GM03348 (cell line): ENCODE measurements at regions not wholly inside any gene's neighbourhood (a gene's known extent, or its start where the extent isn't known, plus 50 kb on each side); places are given as distances from the start of the nearest gene placed in this dataset.
"Not testable (repeated sequence)": the region's sequence is repeated elsewhere in the genome, so short reads cannot be mapped to it uniquely, and the experiment has no call there.

ENCODE experiments used
- DNase-seq: peaks from one replicate; pipeline ENCODE4 v3.0.0; 2012; ENCODE audit warnings: low spot score

DNA sequence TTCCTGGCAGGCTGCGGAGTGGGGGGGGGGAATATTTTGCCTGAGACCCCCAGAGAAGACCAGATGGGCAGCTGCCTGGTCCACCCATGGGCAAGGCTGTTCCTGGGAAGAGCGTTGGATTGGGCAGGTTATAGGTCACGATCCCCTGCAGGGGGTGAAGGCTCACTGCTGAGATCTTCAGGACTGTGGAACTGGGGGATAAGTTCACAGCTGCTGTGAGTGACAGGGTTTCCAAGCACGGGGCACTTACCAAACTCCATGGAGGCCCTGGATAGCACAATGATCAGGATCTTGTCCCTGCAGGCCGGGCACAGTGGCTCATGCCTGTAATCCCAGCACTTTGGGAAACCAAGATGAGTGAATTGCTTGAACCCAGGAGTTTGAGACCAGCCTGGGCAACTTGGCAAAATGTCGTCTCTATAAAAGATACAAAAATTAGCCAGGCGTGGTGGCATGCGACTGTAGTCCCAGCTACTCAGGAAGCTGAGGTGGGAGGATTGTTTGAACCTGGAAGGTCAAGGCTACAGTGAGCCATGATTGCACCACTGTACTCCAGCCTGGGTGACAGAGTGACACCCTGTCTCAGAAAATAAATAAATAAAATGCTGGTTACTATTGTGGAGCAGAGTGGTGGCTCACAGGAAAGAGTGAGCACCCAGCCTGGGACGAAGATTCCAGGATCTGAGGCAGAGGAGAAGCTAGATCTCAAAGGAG, 68.0 kb upstream of the HELT start:
- DNase-seq: no peak

- no peak for DNase-seq
Observed at GRCh38 chr4:184950926-184951325, 67.4 kb upstream of the HELT start.

DNA sequence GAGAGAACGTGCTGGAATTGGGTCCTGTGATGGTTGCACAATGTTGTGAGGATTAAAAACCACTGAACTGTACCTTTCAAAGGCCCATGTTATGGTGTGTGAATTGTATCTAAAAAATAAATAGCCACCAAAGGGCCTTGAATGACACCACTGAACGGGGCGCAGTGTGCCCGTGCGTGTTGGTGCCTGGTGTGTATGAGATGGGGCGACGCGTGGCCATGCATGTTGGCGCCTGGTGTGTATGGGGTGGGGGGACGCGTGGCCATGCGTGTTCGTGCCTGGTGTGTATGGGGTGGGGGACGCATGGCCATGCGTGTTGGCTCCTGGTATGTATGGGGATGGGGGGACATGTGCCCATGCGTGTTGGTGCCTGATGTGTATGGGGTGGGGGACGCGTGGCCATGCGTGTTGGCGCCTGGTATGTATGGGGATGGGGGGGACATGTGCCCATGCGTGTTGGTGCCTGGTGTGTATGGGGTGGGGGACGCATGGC, 66.6 kb upstream of the HELT start:
- no peak for DNase-seq

GRCh38 chr4:184952522-184952921, 65.8 kb upstream of the HELT start:
- no peak for DNase-seq

- DNase-seq: no peak
Observed at GRCh38 chr4:184953421-184953945, 64.8 kb upstream of the HELT start.

GRCh38 chr4:184953971-184954370, 64.3 kb upstream of the HELT start:
- DNase-seq: no peak

DNA sequence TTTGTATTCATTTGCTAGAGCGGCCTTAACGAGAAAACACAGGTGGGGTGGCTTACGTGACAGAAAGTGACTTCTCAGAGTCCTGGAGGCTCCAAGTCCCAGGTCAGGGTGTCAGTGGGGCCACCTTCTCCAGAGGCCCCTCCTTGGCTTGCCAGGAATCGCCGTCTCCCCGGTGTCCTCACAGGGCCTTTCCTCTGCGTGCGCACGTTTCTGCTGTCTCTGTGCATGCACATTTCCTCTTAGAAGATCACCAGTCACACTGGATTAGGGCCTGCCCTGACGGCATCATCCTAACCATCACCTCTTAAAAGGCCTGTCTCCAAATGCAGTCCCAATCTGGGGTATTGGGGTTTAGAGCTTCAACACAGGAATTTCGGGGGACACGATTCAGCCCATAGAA, 63.8 kb upstream of the HELT start:
- no peak for DNase-seq

GRCh38 chr4:184955116-184955515, 63.2 kb upstream of the HELT start:
- no peak for DNase-seq

DNA sequence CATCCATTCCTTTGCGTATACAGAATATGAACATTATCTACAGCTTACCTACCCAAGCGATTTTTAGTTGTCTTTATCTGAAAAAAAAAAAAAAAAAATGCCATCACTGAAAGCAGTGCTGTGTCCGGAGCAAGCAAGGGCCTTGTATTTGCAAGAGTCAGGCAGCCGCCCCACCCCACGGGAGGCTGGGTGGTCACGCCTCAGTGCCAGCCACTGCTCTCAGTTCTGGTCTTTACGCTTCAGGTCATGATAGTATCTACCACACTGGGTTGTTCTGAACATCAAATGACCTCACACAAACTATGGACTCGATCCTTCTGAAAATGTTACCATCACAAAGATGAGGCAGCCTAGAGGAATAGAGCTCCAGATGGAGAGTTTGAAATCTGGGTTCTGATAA, 62.7 kb upstream of the HELT start:
- DNase-seq: no peak

DNA sequence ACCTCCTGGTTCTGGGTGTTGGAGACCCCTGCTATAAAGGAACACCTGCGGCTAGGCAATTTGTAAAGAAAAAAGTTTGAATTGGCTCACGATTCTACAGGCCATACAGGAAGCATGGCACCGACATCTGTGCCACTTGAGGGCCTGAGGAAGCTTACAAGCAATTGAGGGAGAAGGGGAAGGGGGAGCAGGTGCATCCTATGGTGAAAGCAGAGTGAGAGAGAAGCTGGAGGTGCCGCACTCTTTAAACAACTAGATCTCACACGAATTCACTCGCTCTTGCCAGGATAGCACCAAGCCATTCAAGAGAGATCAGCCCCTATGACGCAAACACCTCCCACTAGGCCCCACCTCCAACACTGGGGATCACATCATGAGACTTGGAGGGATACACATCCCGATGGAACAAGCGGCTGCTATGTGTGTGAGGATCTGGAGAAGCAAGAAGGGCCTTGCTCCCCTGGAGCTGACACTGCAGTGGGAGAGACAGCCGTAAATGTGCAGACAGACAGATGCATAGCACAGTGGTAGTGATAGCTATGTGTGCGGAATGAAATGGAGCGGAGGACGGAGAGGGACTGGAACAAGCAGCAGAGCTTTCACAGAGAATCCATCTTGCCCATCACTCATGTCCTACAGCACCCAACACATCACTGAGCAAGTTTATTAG, 60.7 kb upstream of the HELT start:
- no peak for DNase-seq

- DNase-seq: no peak
Observed at GRCh38 chr4:184958127-184958922, 60.0 kb upstream of the HELT start.

DNA sequence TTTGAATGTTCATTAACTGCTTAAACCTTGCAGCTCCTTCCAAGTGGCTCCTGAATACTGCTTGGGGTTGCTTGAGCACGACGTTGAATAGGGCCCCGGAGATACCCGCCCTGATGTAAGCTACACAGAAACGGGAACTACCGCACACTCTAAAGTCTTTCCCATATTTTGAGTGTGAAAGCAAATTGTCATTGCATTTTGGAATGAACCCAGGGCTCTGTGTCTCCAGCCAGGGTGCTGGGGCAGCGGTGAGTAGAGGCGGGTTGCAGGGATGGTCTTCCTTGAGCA, 59.4 kb upstream of the HELT start:
- no peak for DNase-seq

DNA sequence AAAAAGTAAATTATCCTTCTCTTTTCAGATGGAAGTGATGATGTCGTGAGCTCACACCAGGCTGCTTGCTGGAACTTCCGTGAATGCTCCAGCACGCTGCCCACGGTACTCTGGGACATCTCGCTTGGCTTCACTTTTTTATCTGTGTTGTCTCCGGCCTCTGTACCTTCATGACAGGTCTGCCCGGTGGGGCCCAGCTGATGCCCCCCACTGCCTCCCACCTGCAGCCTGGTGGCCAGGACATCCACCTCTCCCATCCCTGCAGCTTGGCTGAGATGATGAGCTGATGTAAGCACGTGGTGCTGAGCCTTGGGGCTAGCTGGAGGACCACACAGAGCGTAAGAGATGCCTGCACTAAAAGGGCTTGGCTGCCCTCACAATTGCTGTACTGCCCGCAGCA, 59.0 kb upstream of the HELT start:
- no peak for DNase-seq

GRCh38 chr4:184959786-184960185, 58.5 kb upstream of the HELT start:
- no peak for DNase-seq

GRCh38 chr4:184960505-184960971, 57.8 kb upstream of the HELT start:
- DNase-seq: no peak

DNA sequence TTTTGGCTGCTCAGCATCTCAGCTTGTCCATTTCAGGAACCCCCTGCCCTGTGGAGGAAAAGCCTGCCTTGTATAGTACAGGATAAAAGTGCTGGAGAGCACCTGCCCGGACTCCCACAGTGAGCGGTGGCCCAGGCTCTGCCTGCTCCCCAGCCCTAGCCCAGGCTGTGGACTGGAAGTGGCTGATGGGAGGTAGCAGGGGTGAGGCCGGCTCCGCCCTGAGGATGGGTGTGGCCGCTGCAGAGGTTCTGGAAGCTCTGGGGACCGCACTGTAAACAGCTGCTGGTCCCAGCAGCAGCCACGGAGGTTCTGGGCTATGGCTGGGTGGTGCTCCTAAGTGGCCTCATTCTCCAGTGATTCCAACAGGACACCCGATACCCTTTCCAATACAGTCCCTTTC, 56.6 kb upstream of the HELT start:
- DNase-seq: no peak

DNA sequence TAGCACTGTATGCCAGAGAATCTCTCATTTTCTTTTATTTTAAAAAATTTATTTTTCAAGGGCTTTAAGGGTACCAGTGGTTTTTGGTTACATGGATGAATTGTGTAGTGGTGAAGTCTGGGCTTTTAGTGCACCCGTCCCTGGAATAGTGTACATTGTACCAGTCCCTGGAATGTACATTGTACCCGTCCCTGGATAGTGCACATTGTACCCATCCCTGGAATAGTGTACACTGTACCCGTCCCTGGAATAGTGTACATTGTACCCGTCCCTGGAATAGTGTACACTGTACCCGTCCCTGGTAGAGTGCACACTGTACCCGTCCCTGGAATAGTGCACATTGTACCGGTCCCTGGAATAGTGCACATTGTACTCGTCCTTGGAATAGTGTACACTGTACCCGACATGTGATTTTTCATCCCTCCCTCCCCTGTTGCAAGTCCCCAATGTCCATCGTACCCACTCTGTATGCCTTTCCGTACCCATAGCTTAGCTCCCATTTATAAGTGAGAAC, 56.1 kb upstream of the HELT start:
- DNase-seq: no peak

- DNase-seq: not testable (repeated sequence)
Observed at GRCh38 chr4:184965230-184966050, 52.9 kb upstream of the HELT start.

- DNase-seq: not testable (repeated sequence)
Observed at GRCh38 chr4:184966051-184966691, 52.1 kb upstream of the HELT start.

GRCh38 chr4:184967699-184968098, 50.6 kb upstream of the HELT start:
- DNase-seq: not testable (repeated sequence)

DNA sequence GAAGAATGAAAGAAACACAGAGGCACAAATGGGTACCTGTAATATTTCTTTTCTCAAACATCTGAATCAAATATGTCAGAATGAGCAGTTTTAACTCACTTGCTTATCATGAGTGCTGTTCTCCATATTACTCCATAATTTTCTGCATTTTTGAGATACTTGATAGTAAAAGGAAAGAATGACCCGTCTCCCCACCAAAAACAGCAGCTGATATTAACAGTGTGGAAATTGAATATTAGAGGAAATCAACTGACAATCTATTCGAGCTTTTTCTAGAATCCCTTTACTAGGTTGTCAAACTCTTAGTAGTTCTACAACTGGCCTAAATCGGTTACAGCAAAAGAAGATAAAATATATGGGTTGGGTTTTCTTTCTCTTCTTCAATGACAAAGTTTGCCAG, 49.9 kb upstream of the HELT start:
- DNase-seq: no peak
